ENCODE measurements at regions not wholly inside any gene's neighbourhood (a gene's known extent, or its start where the extent isn't known, plus 50 kb on each side); places are given as distances from the start of the nearest gene placed in this dataset.

DNA sequence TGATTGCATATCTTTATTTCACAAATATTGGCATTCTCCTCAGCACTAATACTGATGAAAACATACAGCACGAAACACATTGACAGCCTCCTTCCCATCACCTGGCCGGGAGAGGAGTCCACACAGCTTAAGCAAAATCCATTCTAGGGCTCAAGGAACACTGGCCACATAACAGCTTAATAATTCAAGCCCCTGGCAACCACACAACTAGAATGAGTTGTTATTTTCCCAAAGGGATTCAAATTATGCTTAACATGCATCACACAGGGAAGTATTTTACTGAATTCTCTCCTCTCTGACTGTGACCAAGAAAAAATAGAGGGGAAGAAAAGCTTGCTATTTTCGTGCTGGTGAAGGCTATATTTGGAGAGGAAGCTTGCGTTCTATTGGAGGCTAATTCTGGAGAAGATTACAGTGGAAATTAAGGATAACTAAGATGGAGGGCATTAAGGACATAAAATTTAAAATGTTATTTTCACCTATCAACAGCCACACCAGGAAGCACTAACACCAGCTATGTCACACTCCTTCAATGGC is 198.5 kb downstream of the ADGRG6 start:
- DNase-seq (ENCODE audit: low read depth), result no peak
- TF ChIP-seq, protein P1, sequence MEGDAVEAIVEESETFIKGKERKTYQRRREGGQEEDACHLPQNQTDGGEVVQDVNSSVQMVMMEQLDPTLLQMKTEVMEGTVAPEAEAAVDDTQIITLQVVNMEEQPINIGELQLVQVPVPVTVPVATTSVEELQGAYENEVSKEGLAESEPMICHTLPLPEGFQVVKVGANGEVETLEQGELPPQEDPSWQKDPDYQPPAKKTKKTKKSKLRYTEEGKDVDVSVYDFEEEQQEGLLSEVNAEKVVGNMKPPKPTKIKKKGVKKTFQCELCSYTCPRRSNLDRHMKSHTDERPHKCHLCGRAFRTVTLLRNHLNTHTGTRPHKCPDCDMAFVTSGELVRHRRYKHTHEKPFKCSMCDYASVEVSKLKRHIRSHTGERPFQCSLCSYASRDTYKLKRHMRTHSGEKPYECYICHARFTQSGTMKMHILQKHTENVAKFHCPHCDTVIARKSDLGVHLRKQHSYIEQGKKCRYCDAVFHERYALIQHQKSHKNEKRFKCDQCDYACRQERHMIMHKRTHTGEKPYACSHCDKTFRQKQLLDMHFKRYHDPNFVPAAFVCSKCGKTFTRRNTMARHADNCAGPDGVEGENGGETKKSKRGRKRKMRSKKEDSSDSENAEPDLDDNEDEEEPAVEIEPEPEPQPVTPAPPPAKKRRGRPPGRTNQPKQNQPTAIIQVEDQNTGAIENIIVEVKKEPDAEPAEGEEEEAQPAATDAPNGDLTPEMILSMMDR (conservative IDR thresholded peaks at IDR 0.05; ENCODE audit: low read depth, low read length), result no peak
- no peak overlapping the region for H3K4me3 ChIP-seq (ENCODE audit: low read depth, low read length)

DNA sequence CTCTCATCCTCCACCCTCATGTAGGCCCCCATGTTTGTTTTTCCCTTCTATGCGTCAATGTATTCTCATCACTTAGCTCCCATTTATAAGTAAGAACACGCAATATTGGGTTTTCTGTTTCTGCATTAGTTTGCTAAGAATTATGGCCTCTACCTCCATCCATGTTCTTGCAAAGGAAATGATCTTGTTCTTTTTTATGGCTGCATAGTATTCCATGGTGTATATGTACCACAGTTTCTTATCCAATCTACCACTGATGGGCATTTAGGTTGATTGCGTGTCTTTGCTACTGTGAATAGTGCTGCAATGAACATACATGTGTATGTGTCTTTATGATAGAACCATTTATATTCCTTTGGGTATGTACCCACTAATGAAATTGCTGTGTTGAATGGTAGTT is 200.0 kb downstream of the ADGRG6 start:
- TF ChIP-seq, protein P1 (conservative IDR thresholded peaks at IDR 0.05; ENCODE audit: low read depth, low read length), result no peak
- DNase-seq (ENCODE audit: low read depth), result no peak
- H3K4me3 ChIP-seq (ENCODE audit: low read depth, low read length), result no peak overlapping the region

DNA sequence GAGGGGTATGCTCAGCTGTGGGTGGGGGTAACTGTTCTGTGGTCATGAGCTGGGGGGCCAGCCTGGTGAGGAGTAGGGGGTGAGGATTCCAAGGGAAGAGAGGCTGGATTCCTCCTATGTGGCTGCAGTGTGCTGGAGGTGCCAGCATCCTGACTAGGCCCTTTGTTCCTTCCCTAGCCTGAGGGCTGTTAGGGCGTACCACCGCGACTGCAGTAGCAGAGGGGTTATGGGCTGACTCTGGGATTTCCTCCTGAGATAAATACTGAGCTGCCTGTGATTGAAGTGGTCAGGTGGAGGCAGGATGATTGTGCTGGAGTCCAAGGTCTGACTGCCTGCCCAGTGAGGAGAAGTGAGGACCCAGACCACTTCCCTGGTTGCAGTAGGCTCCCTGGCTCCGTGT is 205.3 kb downstream of the ADGRG6 start:
- no peak overlapping the region for H3K4me3 ChIP-seq (ENCODE audit: low read depth, low read length)
- TF ChIP-seq, protein P1 (conservative IDR thresholded peaks at IDR 0.05; ENCODE audit: low read depth, low read length), result no peak
- no peak for DNase-seq (ENCODE audit: low read depth)

- no peak for DNase-seq (ENCODE audit: low read depth)
- TF ChIP-seq, protein P1 (conservative IDR thresholded peaks at IDR 0.05; ENCODE audit: low read depth, low read length), result no peak
- no peak overlapping the region for H3K4me3 ChIP-seq (ENCODE audit: low read depth, low read length)
Measured at GRCh38 chr6:142510211-142510610, 208.4 kb downstream of the ADGRG6 start.

DNA sequence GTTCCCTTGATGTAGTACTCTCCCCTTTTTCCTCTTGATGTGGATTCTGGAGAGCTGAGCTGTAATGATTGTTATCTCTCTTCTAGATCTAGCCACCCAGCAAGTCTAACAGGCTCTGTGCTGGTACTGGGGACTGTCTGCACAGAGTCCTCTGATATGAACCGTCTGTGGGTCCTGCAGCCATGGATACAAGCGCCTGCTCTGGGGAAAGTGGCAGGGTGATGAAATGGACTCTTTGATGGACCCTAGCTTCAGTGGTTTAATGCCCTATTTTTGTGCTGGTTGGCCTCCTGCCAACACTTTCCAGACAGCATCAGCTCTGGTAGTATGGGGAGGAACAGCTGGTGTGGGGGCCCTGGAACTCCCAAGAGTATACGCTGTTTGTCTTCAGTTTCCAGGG is 216.3 kb downstream of the ADGRG6 start:
- DNase-seq (ENCODE audit: low read depth), result no peak
- TF ChIP-seq, protein P1 (conservative IDR thresholded peaks at IDR 0.05; ENCODE audit: low read depth, low read length), result no peak
- H3K4me3 ChIP-seq (ENCODE audit: low read depth, low read length), result no peak overlapping the region

GRCh38 chr6:142518761-142519160 is 217.0 kb downstream of the ADGRG6 start:
- DNase-seq (ENCODE audit: low read depth), result no peak
- no peak overlapping the region for H3K4me3 ChIP-seq (ENCODE audit: low read depth, low read length)
- TF ChIP-seq, protein P1 (conservative IDR thresholded peaks at IDR 0.05; ENCODE audit: low read depth, low read length), result no peak

- DNase-seq (ENCODE audit: low read depth), result no peak
- TF ChIP-seq, protein P1 (conservative IDR thresholded peaks at IDR 0.05; ENCODE audit: low read depth, low read length), result no peak
- no peak overlapping the region for H3K4me3 ChIP-seq (ENCODE audit: low read depth, low read length)
Measured at GRCh38 chr6:142521791-142522190, 220.0 kb downstream of the ADGRG6 start.

All from choroid plexus epithelial cell (primary cell).